ENCODE measurements at regions not wholly inside any gene's neighbourhood (a gene's known extent, or its start where the extent isn't known, plus 50 kb on each side); places are given as distances from the start of the nearest gene placed in this dataset.

DNA sequence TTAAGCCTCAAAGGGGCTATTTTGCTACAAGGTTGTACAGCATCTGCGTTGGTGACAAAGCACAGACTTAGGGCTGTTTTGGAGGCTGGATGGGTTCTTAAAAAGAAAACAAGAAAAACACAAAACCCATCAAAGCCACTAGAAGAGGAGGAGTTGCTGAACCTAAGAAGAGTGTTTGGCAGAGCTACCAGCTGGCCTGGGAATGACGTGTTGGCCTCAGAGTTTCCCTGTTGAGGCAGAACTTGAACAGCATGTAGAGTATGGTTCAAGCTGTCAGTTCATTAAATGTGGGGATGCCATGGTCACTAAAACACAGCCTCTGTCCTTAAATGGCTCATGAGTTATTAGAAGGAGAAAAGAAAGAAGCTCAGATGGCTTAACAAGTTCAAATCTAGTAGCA, 162.5 kb downstream of the TTC32 start:
- H3K36me3 Mint-ChIP-seq, result no peaks in the 10 kb centered on the region
- no peak overlapping the region for H3K27ac Mint-ChIP-seq
- H3K4me1 Mint-ChIP-seq, result no peaks in the 10 kb centered on the region
- Histone ChIP-seq H3K36me3 (ENCODE audit: insufficient read depth, low read length) (no peaks in the 10 kb centered on the region), H3K27ac (ENCODE audit: low read depth, low read length) (no peak overlapping the region), H3K4me3 (ENCODE audit: low read length) (no peak overlapping the region), H3K9me3 (ENCODE audit: low read length) (no peaks in the 10 kb centered on the region), H3K4me1 (ENCODE audit: insufficient read depth, low read length) (no peaks in the 10 kb centered on the region), H3K27me3 (ENCODE audit: insufficient read depth, low read length, poor library complexity, severe bottlenecking) (no peaks in the 10 kb centered on the region)
- no peaks in the 10 kb centered on the region for H3K9me3 Mint-ChIP-seq
- CTCF ChIA-PET, result interaction anchor here (0.9 kb wide), 1 partner anchor 9 kb away, joined by 3 read pairs; no protein-coding TSS in a partner anchor
- H3K4me3 Mint-ChIP-seq, result no peak overlapping the region
- POLR2A ChIA-PET, result no interaction called here
- DNase-seq, result no peak
- peaks cover 7 to 27% of the 10 kb centered on the region in 2 donors for H3K27me3 Mint-ChIP-seq

DNA sequence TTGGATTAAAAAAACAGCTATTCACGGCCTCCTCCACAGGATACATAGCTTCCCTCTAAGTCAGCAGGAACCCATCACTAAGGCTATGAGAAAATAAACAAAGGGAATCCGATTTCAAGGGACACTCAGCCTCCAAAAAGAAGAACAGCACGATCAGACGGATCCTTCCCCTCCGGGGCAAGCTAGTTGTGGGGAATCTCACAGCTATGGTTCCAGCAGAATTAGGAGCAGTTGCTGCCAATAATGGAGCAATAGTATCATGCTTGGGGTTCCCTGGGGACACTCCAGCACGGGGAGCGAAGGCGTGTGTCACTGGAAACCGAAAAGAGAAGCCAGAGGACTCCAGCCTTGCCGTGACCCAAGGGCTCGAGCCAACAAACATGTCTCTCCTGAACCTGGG, 163.1 kb downstream of the TTC32 start:
- Mint-ChIP-seq H3K4me3 (no peak overlapping the region), H3K9me3 (no peaks in the 10 kb centered on the region), H3K36me3 (no peaks in the 10 kb centered on the region), H3K27me3 (peaks cover 7 to 27% of the 10 kb centered on the region in 2 donors), H3K4me1 (no peaks in the 10 kb centered on the region), H3K27ac (no peak overlapping the region)
- no peak for DNase-seq
- no peaks in the 10 kb centered on the region for H3K9me3 ChIP-seq (ENCODE audit: low read length)
- CTCF ChIA-PET, result interaction anchor here (0.9 kb wide), 1 partner anchor 9 kb away, joined by 3 read pairs; no protein-coding TSS in a partner anchor
- H3K27ac ChIP-seq (ENCODE audit: low read depth, low read length), result no peak overlapping the region
- H3K27me3 ChIP-seq (ENCODE audit: insufficient read depth, low read length, poor library complexity, severe bottlenecking), result no peaks in the 10 kb centered on the region
- H3K4me3 ChIP-seq (ENCODE audit: low read length), result no peak overlapping the region
- no peaks in the 10 kb centered on the region for H3K36me3 ChIP-seq (ENCODE audit: insufficient read depth, low read length)
- POLR2A ChIA-PET, result no interaction called here
- no peaks in the 10 kb centered on the region for H3K4me1 ChIP-seq (ENCODE audit: insufficient read depth, low read length)

DNA sequence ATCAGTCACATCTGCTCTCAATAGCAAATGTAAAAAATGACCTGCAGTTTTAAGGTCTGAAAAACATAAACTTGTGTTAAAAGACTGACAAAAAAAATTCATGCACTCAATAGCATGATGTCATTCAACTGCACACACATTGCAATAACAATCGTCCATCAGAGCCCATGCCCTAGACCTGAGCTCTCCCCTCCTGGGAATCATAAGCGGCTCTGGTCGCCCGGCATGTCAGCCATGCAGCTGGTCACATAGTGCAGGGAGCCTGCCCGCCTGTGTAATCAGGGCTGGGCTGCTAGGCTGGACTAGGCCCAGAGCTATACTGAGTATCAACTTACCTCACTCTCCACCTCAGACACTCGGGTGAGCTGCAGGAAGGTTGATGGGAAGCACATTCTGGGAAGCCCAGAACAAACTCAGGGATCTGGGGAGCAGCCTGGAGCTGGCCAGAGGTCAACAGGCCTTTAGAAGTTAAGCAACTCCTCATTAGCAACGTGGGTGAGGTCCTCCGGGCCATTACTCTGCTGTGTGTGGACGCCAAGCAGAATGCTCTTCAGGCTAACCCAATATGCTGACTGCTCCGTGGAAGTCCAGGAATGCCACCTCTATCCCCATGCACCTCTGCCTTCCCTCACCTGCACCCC, 165.5 kb downstream of the TTC32 start:
- Mint-ChIP-seq H3K27me3 (peaks cover 10 to 31% of the 10 kb centered on the region in 2 donors), H3K9me3 (no peaks in the 10 kb centered on the region), H3K36me3 (no peaks in the 10 kb centered on the region), H3K4me1 (no peaks in the 10 kb centered on the region), H3K4me3 (no peak overlapping the region), H3K27ac (no peak overlapping the region)
- Histone ChIP-seq H3K9me3 (ENCODE audit: low read length) (no peaks in the 10 kb centered on the region), H3K36me3 (ENCODE audit: insufficient read depth, low read length) (no peaks in the 10 kb centered on the region), H3K4me3 (ENCODE audit: low read length) (no peak overlapping the region), H3K27ac (ENCODE audit: low read depth, low read length) (no peak overlapping the region), H3K27me3 (ENCODE audit: insufficient read depth, low read length, poor library complexity, severe bottlenecking) (no peaks in the 10 kb centered on the region), H3K4me1 (ENCODE audit: insufficient read depth, low read length) (no peaks in the 10 kb centered on the region)
- ChIA-PET POLR2A (no interaction called here), CTCF (no interaction called here)
- no peak for DNase-seq

DNA sequence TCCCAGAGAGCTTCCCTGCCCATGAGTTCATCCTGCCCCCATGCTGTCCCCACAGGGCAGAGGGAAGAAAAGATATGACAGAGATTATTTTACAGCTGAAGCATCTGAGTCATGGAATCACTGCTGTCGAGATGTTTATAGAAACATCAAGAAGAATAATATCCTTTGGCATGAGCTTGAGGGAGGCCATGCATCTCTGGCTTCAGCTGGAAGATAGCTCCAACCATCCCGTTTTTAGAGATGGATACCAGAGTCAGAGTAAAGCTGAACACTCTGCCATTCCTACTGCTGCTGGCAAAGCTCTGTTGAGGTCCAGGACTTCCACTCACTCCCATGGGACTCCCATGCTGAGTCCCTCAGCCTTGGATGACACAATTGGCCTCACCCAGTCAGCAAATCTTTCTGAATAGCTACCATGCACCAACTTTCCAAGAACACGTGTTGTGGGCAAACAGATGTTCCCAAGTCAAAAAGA, 167.8 kb downstream of the TTC32 start:
- no peaks in the 10 kb centered on the region for H3K4me1 Mint-ChIP-seq
- Histone ChIP-seq H3K27me3 (ENCODE audit: insufficient read depth, low read length, poor library complexity, severe bottlenecking) (no peaks in the 10 kb centered on the region), H3K4me1 (ENCODE audit: insufficient read depth, low read length) (no peaks in the 10 kb centered on the region), H3K36me3 (ENCODE audit: insufficient read depth, low read length) (no peaks in the 10 kb centered on the region), H3K4me3 (ENCODE audit: low read length) (no peak overlapping the region), H3K27ac (ENCODE audit: low read depth, low read length) (no peak overlapping the region), H3K9me3 (ENCODE audit: low read length) (no peaks in the 10 kb centered on the region)
- no peak for DNase-seq
- no peak overlapping the region for H3K27ac Mint-ChIP-seq
- H3K4me3 Mint-ChIP-seq, result no peak overlapping the region
- H3K36me3 Mint-ChIP-seq, result no peaks in the 10 kb centered on the region
- POLR2A ChIA-PET, result no interaction called here
- peaks cover 10 to 27% of the 10 kb centered on the region in 2 donors for H3K27me3 Mint-ChIP-seq
- CTCF ChIA-PET, result no interaction called here
- H3K9me3 Mint-ChIP-seq, result no peaks in the 10 kb centered on the region

DNA sequence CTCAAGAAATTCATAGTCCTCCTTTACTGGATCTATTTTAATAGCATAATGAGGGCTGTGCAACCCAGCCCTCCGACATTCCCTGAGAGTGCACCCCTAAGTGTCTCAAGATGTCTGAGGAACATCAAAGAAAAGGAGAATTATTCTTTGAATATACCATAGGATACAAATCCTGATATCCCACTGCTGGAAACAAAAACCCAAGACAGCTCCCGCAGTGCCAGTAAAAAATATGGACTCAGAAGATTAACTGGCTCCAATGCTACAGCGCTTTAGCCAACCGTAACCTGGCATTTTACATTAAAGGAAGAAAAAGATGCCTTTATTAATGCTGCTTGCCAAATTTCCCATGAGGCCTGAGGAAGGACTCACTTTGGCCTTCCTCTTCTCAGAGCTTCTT, 168.4 kb downstream of the TTC32 start:
- ChIA-PET POLR2A (no interaction called here), CTCF (no interaction called here)
- Histone ChIP-seq H3K27me3 (ENCODE audit: insufficient read depth, low read length, poor library complexity, severe bottlenecking) (no peaks in the 10 kb centered on the region), H3K4me1 (ENCODE audit: insufficient read depth, low read length) (no peaks in the 10 kb centered on the region), H3K4me3 (ENCODE audit: low read length) (no peak overlapping the region), H3K27ac (ENCODE audit: low read depth, low read length) (no peak overlapping the region), H3K9me3 (ENCODE audit: low read length) (no peaks in the 10 kb centered on the region), H3K36me3 (ENCODE audit: insufficient read depth, low read length) (no peaks in the 10 kb centered on the region)
- H3K36me3 Mint-ChIP-seq, result no peaks in the 10 kb centered on the region
- DNase-seq, result no peak
- H3K4me1 Mint-ChIP-seq, result no peaks in the 10 kb centered on the region
- H3K27me3 Mint-ChIP-seq, result peaks cover 12 to 26% of the 10 kb centered on the region in 2 donors
- H3K4me3 Mint-ChIP-seq, result no peak overlapping the region
- no peaks in the 10 kb centered on the region for H3K9me3 Mint-ChIP-seq
- H3K27ac Mint-ChIP-seq, result no peak overlapping the region

DNA sequence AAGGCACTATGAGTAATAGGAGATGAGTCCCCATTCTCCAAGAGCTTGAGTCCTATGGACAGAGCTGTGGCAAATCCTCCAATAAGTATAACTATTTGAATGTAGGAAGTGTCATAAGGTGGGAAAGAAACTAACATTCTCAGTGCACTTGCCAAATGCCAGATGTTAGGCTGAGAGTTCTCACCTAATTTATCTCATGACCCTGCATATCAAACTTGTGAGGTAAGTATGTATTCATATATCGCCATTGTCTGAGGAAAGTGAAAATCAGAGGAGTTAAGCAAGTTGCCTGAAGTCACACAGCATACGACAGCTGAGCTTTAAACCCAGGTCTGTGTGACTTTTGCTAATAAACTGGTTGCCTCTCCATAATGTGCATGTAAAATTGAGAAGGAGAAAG, 169.5 kb downstream of the TTC32 start:
- CTCF ChIA-PET, result no interaction called here
- POLR2A ChIA-PET, result no interaction called here
- H3K27ac ChIP-seq (ENCODE audit: low read depth, low read length), result no peak overlapping the region
- H3K9me3 ChIP-seq (ENCODE audit: low read length), result no peaks in the 10 kb centered on the region
- Mint-ChIP-seq H3K4me3 (no peak overlapping the region), H3K36me3 (no peaks in the 10 kb centered on the region), H3K4me1 (no peaks in the 10 kb centered on the region), H3K9me3 (no peaks in the 10 kb centered on the region), H3K27ac (no peak overlapping the region), H3K27me3 (peaks cover 7 to 23% of the 10 kb centered on the region in 2 donors)
- no peaks in the 10 kb centered on the region for H3K27me3 ChIP-seq (ENCODE audit: insufficient read depth, low read length, poor library complexity, severe bottlenecking)
- no peaks in the 10 kb centered on the region for H3K4me1 ChIP-seq (ENCODE audit: insufficient read depth, low read length)
- no peak overlapping the region for H3K4me3 ChIP-seq (ENCODE audit: low read length)
- H3K36me3 ChIP-seq (ENCODE audit: insufficient read depth, low read length), result no peaks in the 10 kb centered on the region
- DNase-seq, result no peak

DNA sequence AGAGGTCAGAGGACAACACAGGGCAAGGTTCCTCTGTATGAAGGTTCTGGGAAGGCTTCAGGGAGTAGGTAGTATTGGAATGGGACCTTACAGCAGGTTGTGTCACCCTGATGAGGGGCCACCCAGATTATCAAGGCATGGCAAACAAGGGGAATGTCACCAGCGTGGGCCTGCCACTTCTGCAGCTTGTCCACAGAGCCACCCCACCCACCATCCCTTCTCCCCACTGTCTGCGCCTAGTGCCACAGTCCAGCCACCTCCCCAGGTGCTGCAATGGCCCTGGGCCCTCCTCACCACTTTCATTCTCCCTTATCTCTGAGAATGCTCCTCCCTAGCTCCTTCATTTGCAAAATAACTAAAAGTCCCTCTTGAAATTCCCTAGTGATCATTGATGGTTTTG, 170.3 kb downstream of the TTC32 start:
- H3K4me3 Mint-ChIP-seq, result no peak overlapping the region
- H3K4me1 Mint-ChIP-seq, result no peaks in the 10 kb centered on the region
- H3K27ac Mint-ChIP-seq, result peak overlapping the region in 1 of 8 donors; percentile 10
- peaks cover 7 to 21% of the 10 kb centered on the region in 2 donors for H3K27me3 Mint-ChIP-seq
- DNase-seq, result no peak
- ChIA-PET POLR2A (no interaction called here), CTCF (no interaction called here)
- H3K9me3 ChIP-seq (ENCODE audit: low read length), result no peaks in the 10 kb centered on the region
- no peaks in the 10 kb centered on the region for H3K27me3 ChIP-seq (ENCODE audit: insufficient read depth, low read length, poor library complexity, severe bottlenecking)
- H3K36me3 Mint-ChIP-seq, result no peaks in the 10 kb centered on the region
- H3K27ac ChIP-seq (ENCODE audit: low read depth, low read length), result no peak overlapping the region
- no peak overlapping the region for H3K4me3 ChIP-seq (ENCODE audit: low read length)
- no peaks in the 10 kb centered on the region for H3K9me3 Mint-ChIP-seq
- no peaks in the 10 kb centered on the region for H3K36me3 ChIP-seq (ENCODE audit: insufficient read depth, low read length)
- no peaks in the 10 kb centered on the region for H3K4me1 ChIP-seq (ENCODE audit: insufficient read depth, low read length)

DNA sequence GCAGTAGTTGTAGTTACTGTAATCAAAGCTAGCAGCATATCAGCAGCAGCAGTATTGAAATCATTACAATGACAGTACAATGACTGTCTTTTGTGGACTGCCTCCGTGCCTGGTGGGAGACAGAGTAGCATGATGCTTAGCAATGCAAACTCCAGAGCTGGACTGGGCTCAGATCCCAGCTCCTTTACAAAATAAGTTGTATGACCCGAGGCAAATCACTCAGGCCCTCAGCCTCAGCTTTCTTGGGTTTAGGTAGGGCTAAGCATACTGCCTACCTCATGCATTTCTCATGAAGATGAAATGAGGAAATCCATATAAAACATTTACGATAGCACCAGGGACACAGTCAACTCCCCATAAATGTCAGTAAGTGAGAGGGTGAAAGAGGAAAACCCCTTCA, 170.7 kb downstream of the TTC32 start:
- H3K36me3 ChIP-seq (ENCODE audit: insufficient read depth, low read length), result no peaks in the 10 kb centered on the region
- Mint-ChIP-seq H3K27ac (no peak overlapping the region), H3K9me3 (no peaks in the 10 kb centered on the region), H3K27me3 (peaks cover 7 to 21% of the 10 kb centered on the region in 2 donors), H3K4me1 (no peaks in the 10 kb centered on the region), H3K36me3 (no peaks in the 10 kb centered on the region), H3K4me3 (no peak overlapping the region)
- DNase-seq, result no peak
- ChIA-PET POLR2A (no interaction called here), CTCF (no interaction called here)
- no peaks in the 10 kb centered on the region for H3K9me3 ChIP-seq (ENCODE audit: low read length)
- no peak overlapping the region for H3K27ac ChIP-seq (ENCODE audit: low read depth, low read length)
- no peaks in the 10 kb centered on the region for H3K27me3 ChIP-seq (ENCODE audit: insufficient read depth, low read length, poor library complexity, severe bottlenecking)
- no peaks in the 10 kb centered on the region for H3K4me1 ChIP-seq (ENCODE audit: insufficient read depth, low read length)
- H3K4me3 ChIP-seq (ENCODE audit: low read length), result no peak overlapping the region

DNA sequence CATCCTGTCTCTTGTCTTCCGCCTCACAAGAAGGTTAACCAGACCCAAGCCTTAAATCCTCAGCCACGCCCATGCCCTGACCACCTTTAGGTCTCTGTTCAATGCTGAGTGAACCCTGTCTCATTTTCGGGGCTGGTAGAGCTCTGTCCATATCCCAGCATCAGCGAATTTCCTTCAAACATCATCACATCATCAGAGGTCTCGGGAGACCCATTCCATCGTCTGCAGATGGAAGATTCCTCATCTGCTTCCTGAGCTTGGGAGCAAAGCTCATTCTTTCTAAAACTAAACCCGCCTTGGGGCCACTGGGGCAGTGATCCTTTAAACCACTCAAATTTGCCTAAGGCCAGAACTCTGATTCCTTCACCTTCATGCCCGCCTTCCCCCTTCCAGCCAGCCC, 173.7 kb downstream of the TTC32 start:
- no peak for DNase-seq
- Mint-ChIP-seq H3K27ac (no peak overlapping the region), H3K27me3 (peaks cover 7 to 21% of the 10 kb centered on the region in 2 donors), H3K36me3 (no peaks in the 10 kb centered on the region), H3K9me3 (no peaks in the 10 kb centered on the region), H3K4me1 (no peaks in the 10 kb centered on the region), H3K4me3 (no peak overlapping the region)
- Histone ChIP-seq H3K4me3 (ENCODE audit: low read length) (no peak overlapping the region), H3K4me1 (ENCODE audit: insufficient read depth, low read length) (no peaks in the 10 kb centered on the region), H3K36me3 (ENCODE audit: insufficient read depth, low read length) (no peaks in the 10 kb centered on the region), H3K9me3 (ENCODE audit: low read length) (no peaks in the 10 kb centered on the region), H3K27me3 (ENCODE audit: insufficient read depth, low read length, poor library complexity, severe bottlenecking) (no peaks in the 10 kb centered on the region), H3K27ac (ENCODE audit: low read depth, low read length) (no peak overlapping the region)
- POLR2A ChIA-PET, result no interaction called here
- CTCF ChIA-PET, result no interaction called here

Data from CD8-positive, alpha-beta memory T cell (primary cell).